WERI-Rb-1 (cell line): ENCODE measurements at regions not wholly inside any gene's neighbourhood (a gene's known extent, or its start where the extent isn't known, plus 50 kb on each side); places are given as distances from the start of the nearest gene placed in this dataset.
A peak's percentile ranks its signal among the peaks of the same experiment; 100 is the strongest.

ENCODE experiments used
- DNase-seq: peaks from one replicate; pipeline ENCODE4 v3.0.0-alpha.2; 2020
- H3K27ac ChIP-seq: fragments of 250-450 bp; sonication (Bioruptor Pico); 2 replicates; pipeline ENCODE4 v1.5.1; 2020; ENCODE audit warnings: mild to moderate bottlenecking, moderate library complexity
- H3K27me3 ChIP-seq: fragments of 250-450 bp; sonication (Bioruptor Pico); 2 replicates; pipeline ENCODE4 v1.5.1; 2021; ENCODE audit warnings: mild to moderate bottlenecking, low read depth, moderate library complexity; ENCODE audit not compliant: insufficient read depth, severe bottlenecking
- H3K36me3 ChIP-seq: fragments of 250-450 bp; sonication (Bioruptor Pico); 2 replicates; pipeline ENCODE4 v1.5.1; 2020; ENCODE audit warnings: mild to moderate bottlenecking, moderate library complexity
- H3K4me3 ChIP-seq: 2 replicates; pipeline ENCODE4 v1.5.1; 2011; ENCODE audit warnings: low read depth, mild to moderate bottlenecking, control low read depth, low read length
- H3K9me3 ChIP-seq: fragments of 250-450 bp; sonication (Bioruptor Pico); 2 replicates; pipeline ENCODE4 v1.5.1; 2021; ENCODE audit warnings: mild to moderate bottlenecking, moderate library complexity; ENCODE audit not compliant: severe bottlenecking
- CTCF ChIP-seq: IDR thresholded peaks from 2 replicates; pipeline ENCODE4 v1.5.1; 2011; ENCODE audit warnings: low read depth, mild to moderate bottlenecking, control low read depth, inconsistent platforms, low read length

- H3K36me3 ChIP-seq, result no peaks in the 10 kb centered on the region
- no peaks in the 10 kb centered on the region for H3K9me3 ChIP-seq
- H3K27ac ChIP-seq, result no peak overlapping the region
- no peaks in the 10 kb centered on the region for H3K27me3 ChIP-seq
- H3K4me3 ChIP-seq, result no peak overlapping the region
- no peak for DNase-seq
- peak; percentile 67 for TF ChIP-seq CTCF
These were observed 126.9 kb upstream of the GPRIN3 start for GRCh38 chr4:89434364-89434988.

GRCh38 chr4:89427782-89428181 is 120.2 kb upstream of the GPRIN3 start:
- TF ChIP-seq CTCF, result no peak
- no peak overlapping the region for H3K4me3 ChIP-seq

GRCh38 chr4:89425023-89425422 is 117.4 kb upstream of the GPRIN3 start:
- TF ChIP-seq CTCF, result no peak
- Histone ChIP-seq H3K9me3 (peaks cover 2% of the 10 kb centered on the region), H3K27me3 (no peaks in the 10 kb centered on the region), H3K36me3 (no peaks in the 10 kb centered on the region), H3K27ac (no peak overlapping the region), H3K4me3 (no peak overlapping the region)
- no peak for DNase-seq

More at GRCh38 chr4:89427782-89428181, 120.2 kb upstream of the GPRIN3 start:
- Histone ChIP-seq H3K27ac (no peak overlapping the region), H3K9me3 (peaks cover 2% of the 10 kb centered on the region), H3K27me3 (no peaks in the 10 kb centered on the region), H3K36me3 (no peaks in the 10 kb centered on the region)
- DNase-seq, result no peak

- Histone ChIP-seq H3K4me3 (no peak overlapping the region), H3K36me3 (no peaks in the 10 kb centered on the region), H3K27ac (no peak overlapping the region), H3K27me3 (no peaks in the 10 kb centered on the region), H3K9me3 (peaks cover 2% of the 10 kb centered on the region)
- no peak for TF ChIP-seq CTCF
- no peak for DNase-seq
These were observed 114.9 kb upstream of the GPRIN3 start for GRCh38 chr4:89422441-89422990.

- H3K27me3 ChIP-seq, result no peaks in the 10 kb centered on the region
- DNase-seq, result no peak
- TF ChIP-seq CTCF, result no peak
- H3K27ac ChIP-seq, result no peak overlapping the region
- no peak overlapping the region for H3K4me3 ChIP-seq
- no peaks in the 10 kb centered on the region for H3K36me3 ChIP-seq
- H3K9me3 ChIP-seq, result no peaks in the 10 kb centered on the region
These were observed 112.9 kb upstream of the GPRIN3 start for GRCh38 chr4:89420507-89420906.
